B cell (primary cell): ENCODE measurements at regions not wholly inside any gene's neighbourhood (a gene's known extent, or its start where the extent isn't known, plus 50 kb on each side); places are given as distances from the start of the nearest gene placed in this dataset.

ENCODE experiments used
- ATAC-seq: fragments of 200-7000 bp; cut with Tn5 transposase; one replicate; pipeline ENCODE4 v1.10.0; 2021; ENCODE audit warnings: low read depth, mild to moderate bottlenecking, moderate number of reproducible peaks, moderate library complexity
- CTCF ChIA-PET: fragments of 350-600 bp; sonication (Branson Sonifier 250); formaldehyde crosslinking; loops from one replicate; lab custom pipeline; 2021; ENCODE audit warnings: antibody characterized with exemption, inconsistent platforms; lab: Charles Lee
- POLR2A ChIA-PET: fragments of 350-600 bp; sonication (Branson Sonifier 250); formaldehyde crosslinking; loops from one replicate; lab custom pipeline; 2021; ENCODE audit warnings: antibody characterized with exemption; lab: Charles Lee
- DNase-seq: peaks from one replicate; pipeline ENCODE4 v3.0.0; 2013
- H2AFZ ChIP-seq: 2 replicates; pipeline ENCODE4 v1.6.1; 2012; ENCODE audit warnings: mild to moderate bottlenecking, low read depth, low read length; ENCODE audit not compliant: insufficient read depth, poor library complexity, severe bottlenecking
- H3K27ac ChIP-seq, 2 donors: 1 replicate in 1 of 2; 2 replicates in 1 of 2; pipeline ENCODE4 v1.5.1; 2012 to 2013; ENCODE audit warnings: low read length in 2 of 2, mild to moderate bottlenecking in 2 of 2, moderate library complexity in 1 of 2
- H3K27me3 ChIP-seq, 4 experiments: fragments of 200-600 bp in 1 of 4; sonication (generic) in 1 of 4; replicated peaks in 1 of 4; 1 replicate in 2 of 4; 2 replicates in 2 of 4; pipeline versions ENCODE4 v1.6.1 to v1.7.0; 2013 to 2016; ENCODE audit warnings: low read length in 3 of 4, mild to moderate bottlenecking in 2 of 4, mixed read lengths in 1 of 4, moderate library complexity in 1 of 4; ENCODE audit not compliant: insufficient read depth in 4 of 4, control insufficient read depth in 3 of 4; ENCODE audit errors: control extremely low read depth in 1 of 4
- H3K36me3 ChIP-seq, 2 experiments: replicated peaks in 1 of 2; 1 replicate in 1 of 2; 2 replicates in 1 of 2; pipeline versions ENCODE4 v1.6.1 to v1.7.1; 2013; ENCODE audit warnings: low read length in 1 of 2; ENCODE audit not compliant: insufficient read depth in 2 of 2, control insufficient read depth in 1 of 2; ENCODE audit errors: control extremely low read depth in 1 of 2, extremely low read depth in 1 of 2
- H3K4me1 ChIP-seq, 2 donors: fragments of 200-600 bp in 1 of 2; sonication (generic) in 1 of 2; 1 replicate in 1 of 2; 2 replicates in 1 of 2; pipeline versions ENCODE4 v1.5.1 to v1.6.1; 2013 to 2017; ENCODE audit warnings: low read length in 2 of 2; ENCODE audit not compliant: control insufficient read depth in 2 of 2, insufficient read depth in 2 of 2
- H3K4me2 ChIP-seq: replicated peaks from 2 replicates; pipeline ENCODE3; 2012; ENCODE audit warnings: mild to moderate bottlenecking, low read depth, low read length; ENCODE audit not compliant: poor library complexity, severe bottlenecking
- H3K4me3 ChIP-seq, 5 experiments: fragments of 200-600 bp in 1 of 5; sonication (generic) in 1 of 5; 1 replicate in 3 of 5; 2 replicates in 2 of 5; pipeline versions ENCODE4 v1.5.1 to v1.7.0; 2011 to 2016; ENCODE audit warnings: low read length in 4 of 5, mild to moderate bottlenecking in 4 of 5, low read depth in 2 of 5, control low read depth in 1 of 5, moderate library complexity in 1 of 5; ENCODE audit not compliant: insufficient read depth in 1 of 5; ENCODE audit errors: control extremely low read depth in 1 of 5, extremely low read depth in 1 of 5
- H3K79me2 ChIP-seq: fragments of 200-600 bp; sonication (generic); one replicate; pipeline ENCODE4 v1.6.0; 2016; ENCODE audit warnings: low read length; ENCODE audit not compliant: control insufficient read depth, insufficient read depth
- H3K9ac ChIP-seq: fragments of 200-600 bp; sonication (generic); 2 replicates; pipeline ENCODE4 v1.6.1; 2017; ENCODE audit warnings: mild to moderate bottlenecking, low read length, moderate library complexity
- H3K9me3 ChIP-seq, 3 donors: one replicate each; pipeline versions ENCODE4 v1.6.1 to v1.7.1; 2013; ENCODE audit warnings: low read length in 2 of 3; ENCODE audit not compliant: control insufficient read depth in 2 of 3, insufficient read depth in 1 of 3; ENCODE audit errors: control extremely low read depth in 1 of 3
- H4K20me1 ChIP-seq: 2 replicates; pipeline ENCODE4 v1.6.0; 2012; ENCODE audit warnings: mild to moderate bottlenecking, low read length; ENCODE audit not compliant: insufficient read depth, control insufficient read depth, poor library complexity, severe bottlenecking
- H3K27ac Mint-ChIP-seq: one replicate; pipeline ENCODE4 v1.8.0; 2021; ENCODE audit warnings: mixed read lengths
- H3K27me3 Mint-ChIP-seq: one replicate; pipeline ENCODE4 v1.8.0; 2021; ENCODE audit warnings: mixed read lengths
- H3K4me1 Mint-ChIP-seq: one replicate; pipeline ENCODE4 v1.8.0; 2021; ENCODE audit warnings: mixed read lengths
- H3K4me3 Mint-ChIP-seq: one replicate; pipeline ENCODE4 v1.8.0; 2021; ENCODE audit warnings: mixed read lengths
- H3K9me3 Mint-ChIP-seq: one replicate; pipeline ENCODE4 v1.8.0; 2022; ENCODE audit warnings: mixed read lengths; ENCODE audit not compliant: insufficient read depth
- CTCF ChIP-seq: fragments of 200-600 bp; IDR thresholded peaks from one replicate; pipeline ENCODE4 v1.8.0; 2022; ENCODE audit warnings: antibody characterized with exemption, mild to moderate bottlenecking
- EZH2 ChIP-seq: IDR thresholded peaks from 2 replicates; pipeline ENCODE4 v1.6.1; 2012; ENCODE audit warnings: borderline replicate concordance, low read depth, mild to moderate bottlenecking, moderate library complexity, low read length; ENCODE audit not compliant: insufficient read depth, poor library complexity, severe bottlenecking
- WGBS: methylation state at CpG from one replicate; pipeline ENCODE4 v1.1.5; 2013; ENCODE audit warnings: missing lambda C conversion rate; ENCODE audit not compliant: insufficient coverage; 5-methylcytosine and 5-hydroxymethylcytosine counted together
- intact Hi-C: fragments of 100-400 bp; cut with micrococcal nuclease; formaldehyde crosslinking; loops from one replicate; pipeline ENCODE4 v1.10.0; 2022

- POLR2A ChIA-PET = interaction anchor here (0.6 kb wide), 1 partner anchor 55 kb away, joined by 3 read pairs; no protein-coding TSS in a partner anchor
- intact Hi-C loops = no loop called here
- H3K9ac ChIP-seq = no peak overlapping the region
- H4K20me1 ChIP-seq = no peaks in the 10 kb centered on the region
- H3K79me2 ChIP-seq = no peaks in the 10 kb centered on the region
- no peaks in the 10 kb centered on the region for H3K27me3 ChIP-seq
- CTCF ChIA-PET = no interaction called here
- Mint-ChIP-seq H3K4me1 (no peaks in the 10 kb centered on the region), H3K27ac (no peak overlapping the region), H3K27me3 (no peaks in the 10 kb centered on the region), H3K4me3 (no peak overlapping the region), H3K9me3 (no peaks in the 10 kb centered on the region)
- H3K9me3 ChIP-seq = peaks cover 0 to 1% (median 0%) of the 10 kb centered on the region in 3 donors
- no peak overlapping the region for H3K27ac ChIP-seq
- no peaks in the 10 kb centered on the region for H3K36me3 ChIP-seq
- ATAC-seq = no peak
- no peaks in the 10 kb centered on the region for H3K4me1 ChIP-seq
- 75% methylated on average over 1 of the region's 3 CpGs for WGBS
- TF ChIP-seq EZH2 (no peak), CTCF (no peak)
- no peak for DNase-seq
- no peak overlapping the region for H3K4me3 ChIP-seq
- H3K4me2 ChIP-seq = no peak overlapping the region
- no peak overlapping the region for H2AFZ ChIP-seq
These were observed 427.4 kb downstream of the TTLL7 start for GRCh38 chr1:83571536-83571935.

- no peaks in the 10 kb centered on the region for H3K9me3 Mint-ChIP-seq
These were observed 437.6 kb downstream of the TTLL7 start for GRCh38 chr1:83561346-83561745.

More at GRCh38 chr1:83561346-83561745, 437.6 kb downstream of the TTLL7 start:
- Histone ChIP-seq H3K27me3 (no peaks in the 10 kb centered on the region), H2AFZ (no peak overlapping the region), H3K36me3 (no peaks in the 10 kb centered on the region), H3K9me3 (peaks cover 0 to 4% (median 0%) of the 10 kb centered on the region in 3 donors), H3K79me2 (no peaks in the 10 kb centered on the region), H3K4me1 (peaks cover 7 to 20% of the 10 kb centered on the region in 2 donors), H4K20me1 (no peaks in the 10 kb centered on the region), H3K4me2 (no peak overlapping the region), H3K27ac (no peak overlapping the region), H3K9ac (no peak overlapping the region), H3K4me3 (no peak overlapping the region)
- TF ChIP-seq CTCF (no peak), EZH2 (no peak)
- ChIA-PET POLR2A (no interaction called here), CTCF (interaction anchor here (0.9 kb wide), 1 partner anchor 10 kb away, joined by 3 read pairs; no protein-coding TSS in a partner anchor)
- H3K27me3 Mint-ChIP-seq = no peaks in the 10 kb centered on the region
- H3K4me3 Mint-ChIP-seq = no peak overlapping the region
- WGBS = no CpG with 5 or more reads among the region's 2 CpGs
- intact Hi-C loops = no loop called here
- no peak overlapping the region for H3K27ac Mint-ChIP-seq
- DNase-seq = no peak
- ATAC-seq = no peak
- H3K4me1 Mint-ChIP-seq = peaks cover 18% of the 10 kb centered on the region
